Coronary artery (tissue), 2 donors: ENCODE measurements at regions not wholly inside any gene's neighbourhood (a gene's known extent, or its start where the extent isn't known, plus 50 kb on each side); places are given as distances from the start of the nearest gene placed in this dataset.

Experiments
- DNase-seq: peaks from one replicate; pipeline ENCODE4 v3.0.0-alpha.2; 2017; ENCODE audit warnings: low spot score
- H3K27ac ChIP-seq, 2 donors: fragments of 200-600 bp; sonication (generic); one replicate each; pipeline ENCODE4 v1.5.1; 2016 to 2019
- H3K4me3 ChIP-seq: fragments of 200-600 bp; sonication (generic); 2 replicates; pipeline ENCODE4 v1.5.1; 2016; ENCODE audit warnings: mild to moderate bottlenecking, moderate library complexity
- TF ChIP-seq, protein P1 (sequence below): fragments of 200-600 bp; sonication (generic); IDR thresholded peaks from one replicate; pipeline ENCODE4 v1.5.1; 2019; ENCODE audit warnings: antibody characterized with exemption

DNA sequence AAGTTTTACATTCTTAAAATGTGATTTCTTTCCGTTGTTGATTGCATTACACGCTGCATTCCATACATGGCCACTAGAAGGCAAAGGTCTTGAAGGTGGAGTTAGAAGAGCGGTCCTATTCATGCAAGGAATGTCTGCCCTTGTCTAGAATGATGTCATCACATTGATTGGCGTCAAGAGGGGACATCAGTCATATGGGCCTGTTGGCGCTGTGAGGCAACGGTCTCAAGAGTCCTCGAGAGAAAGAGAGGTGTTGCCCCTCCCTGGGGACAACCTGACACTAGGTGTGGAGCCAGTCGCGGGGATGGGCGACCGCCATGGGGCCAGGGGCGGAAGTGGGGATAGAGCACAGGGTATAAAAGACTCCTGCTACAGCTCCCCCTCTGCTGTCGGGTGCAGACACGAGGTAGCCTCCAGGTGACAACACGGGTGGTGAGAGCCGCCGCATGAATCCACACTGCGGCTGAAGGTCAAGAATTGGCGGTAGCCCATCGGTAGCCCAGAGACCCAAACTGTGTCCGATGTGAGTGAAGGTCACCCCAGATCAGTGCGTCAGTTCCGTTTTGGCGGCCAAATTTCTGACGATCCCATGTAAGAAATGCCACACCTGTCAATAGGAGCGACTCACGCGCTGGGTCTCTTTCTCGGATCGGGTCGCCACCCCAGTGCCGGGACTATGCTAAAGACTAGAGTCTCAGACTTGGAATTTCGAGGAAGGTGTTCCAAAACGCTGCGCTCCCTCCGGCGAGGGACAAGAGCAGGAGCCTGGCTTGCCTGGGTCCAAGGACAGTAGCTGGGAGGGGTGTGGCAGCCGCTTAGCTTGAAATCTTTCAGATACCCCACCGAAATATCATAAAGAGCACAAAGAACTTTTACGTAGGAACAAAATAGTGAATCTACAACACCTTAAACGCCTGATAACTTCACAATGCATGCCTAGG, 93.2 kb upstream of the ZNF184 start:
- TF ChIP-seq, protein P1, sequence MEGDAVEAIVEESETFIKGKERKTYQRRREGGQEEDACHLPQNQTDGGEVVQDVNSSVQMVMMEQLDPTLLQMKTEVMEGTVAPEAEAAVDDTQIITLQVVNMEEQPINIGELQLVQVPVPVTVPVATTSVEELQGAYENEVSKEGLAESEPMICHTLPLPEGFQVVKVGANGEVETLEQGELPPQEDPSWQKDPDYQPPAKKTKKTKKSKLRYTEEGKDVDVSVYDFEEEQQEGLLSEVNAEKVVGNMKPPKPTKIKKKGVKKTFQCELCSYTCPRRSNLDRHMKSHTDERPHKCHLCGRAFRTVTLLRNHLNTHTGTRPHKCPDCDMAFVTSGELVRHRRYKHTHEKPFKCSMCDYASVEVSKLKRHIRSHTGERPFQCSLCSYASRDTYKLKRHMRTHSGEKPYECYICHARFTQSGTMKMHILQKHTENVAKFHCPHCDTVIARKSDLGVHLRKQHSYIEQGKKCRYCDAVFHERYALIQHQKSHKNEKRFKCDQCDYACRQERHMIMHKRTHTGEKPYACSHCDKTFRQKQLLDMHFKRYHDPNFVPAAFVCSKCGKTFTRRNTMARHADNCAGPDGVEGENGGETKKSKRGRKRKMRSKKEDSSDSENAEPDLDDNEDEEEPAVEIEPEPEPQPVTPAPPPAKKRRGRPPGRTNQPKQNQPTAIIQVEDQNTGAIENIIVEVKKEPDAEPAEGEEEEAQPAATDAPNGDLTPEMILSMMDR: no peak
- Histone ChIP-seq H3K4me3 (no peak overlapping the region), H3K27ac (no peak overlapping the region)
- DNase-seq: no peak

DNA sequence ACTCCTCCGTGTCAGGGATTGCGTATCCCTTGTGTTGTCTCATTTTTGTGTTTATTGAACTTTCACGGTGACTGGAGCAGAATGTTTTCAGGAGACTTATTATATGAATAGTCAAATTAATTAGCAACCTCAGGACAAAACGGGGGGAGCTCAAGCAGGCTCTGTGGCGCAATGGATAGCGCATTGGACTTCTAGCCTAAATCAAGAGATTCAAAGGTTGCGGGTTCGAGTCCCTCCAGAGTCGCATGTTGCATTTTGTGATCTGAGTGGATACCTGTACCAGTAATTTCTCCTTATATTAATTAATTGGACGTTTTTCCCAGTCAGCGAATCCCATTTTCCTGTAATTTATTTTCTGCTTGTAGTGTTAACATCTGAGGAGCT, 89.1 kb upstream of the ZNF184 start:
- no peak for DNase-seq
- Histone ChIP-seq H3K27ac (no peak overlapping the region), H3K4me3 (no peak overlapping the region)
- TF ChIP-seq, protein P1: no peak

DNA sequence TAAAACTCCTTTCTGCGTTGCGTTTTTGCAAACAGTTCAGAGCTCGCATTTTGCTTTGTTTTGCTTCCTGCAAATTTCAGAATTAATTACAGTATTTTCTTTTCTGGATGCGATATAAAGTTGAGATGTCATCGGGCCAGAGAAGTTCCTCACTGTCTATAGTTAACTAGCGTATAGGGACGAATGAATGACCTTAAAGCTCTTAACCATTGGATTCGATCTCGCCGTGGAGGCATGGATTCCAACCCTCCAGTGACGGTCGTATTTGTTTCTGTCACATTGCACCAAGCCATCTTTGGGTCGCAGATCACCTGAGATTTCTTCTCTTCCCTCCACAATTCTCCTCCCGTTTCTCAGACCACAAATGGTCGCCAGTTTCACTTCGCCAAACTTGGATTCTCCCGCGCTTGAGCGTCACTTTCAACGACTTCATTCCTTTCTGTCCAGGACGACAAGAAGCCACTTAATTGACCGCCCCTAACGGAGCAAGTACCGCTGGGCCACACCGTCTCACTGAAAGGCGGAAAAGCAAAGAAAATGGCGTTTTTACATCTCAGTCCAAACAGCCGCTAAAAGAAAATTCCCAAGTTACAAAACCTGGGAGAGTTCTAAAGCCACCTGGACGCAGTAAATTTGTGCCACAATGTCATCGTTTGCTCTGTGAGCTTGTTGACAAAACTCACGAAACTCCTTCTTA, 85.3 kb upstream of the ZNF184 start:
- no peak overlapping the region for H3K4me3 ChIP-seq
- H3K27ac ChIP-seq: no peak overlapping the region
- DNase-seq: no peak
- TF ChIP-seq, protein P1: no peak

DNA sequence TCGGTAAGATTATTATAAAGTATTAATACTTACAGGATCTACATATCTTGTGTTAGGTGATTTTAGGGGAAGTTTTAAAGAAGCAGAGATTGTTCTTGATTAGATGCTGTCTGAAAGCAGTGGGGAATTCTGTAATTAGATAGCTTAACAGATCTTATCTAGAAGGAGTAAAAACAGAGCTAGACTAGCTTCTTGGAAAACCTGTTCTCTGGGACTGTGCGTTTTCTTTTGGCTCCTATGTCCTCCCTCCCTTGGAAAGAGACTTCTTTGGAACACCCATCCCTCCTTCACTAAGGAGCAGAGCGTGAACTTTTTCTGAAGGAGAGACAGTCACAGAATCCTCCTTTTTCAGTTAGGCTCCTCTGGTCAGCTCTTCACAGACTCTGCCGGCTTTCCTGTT, 83.5 kb upstream of the ZNF184 start:
- TF ChIP-seq, protein P1: no peak
- Histone ChIP-seq H3K4me3 (no peak overlapping the region), H3K27ac (no peak overlapping the region)
- no peak for DNase-seq

DNA sequence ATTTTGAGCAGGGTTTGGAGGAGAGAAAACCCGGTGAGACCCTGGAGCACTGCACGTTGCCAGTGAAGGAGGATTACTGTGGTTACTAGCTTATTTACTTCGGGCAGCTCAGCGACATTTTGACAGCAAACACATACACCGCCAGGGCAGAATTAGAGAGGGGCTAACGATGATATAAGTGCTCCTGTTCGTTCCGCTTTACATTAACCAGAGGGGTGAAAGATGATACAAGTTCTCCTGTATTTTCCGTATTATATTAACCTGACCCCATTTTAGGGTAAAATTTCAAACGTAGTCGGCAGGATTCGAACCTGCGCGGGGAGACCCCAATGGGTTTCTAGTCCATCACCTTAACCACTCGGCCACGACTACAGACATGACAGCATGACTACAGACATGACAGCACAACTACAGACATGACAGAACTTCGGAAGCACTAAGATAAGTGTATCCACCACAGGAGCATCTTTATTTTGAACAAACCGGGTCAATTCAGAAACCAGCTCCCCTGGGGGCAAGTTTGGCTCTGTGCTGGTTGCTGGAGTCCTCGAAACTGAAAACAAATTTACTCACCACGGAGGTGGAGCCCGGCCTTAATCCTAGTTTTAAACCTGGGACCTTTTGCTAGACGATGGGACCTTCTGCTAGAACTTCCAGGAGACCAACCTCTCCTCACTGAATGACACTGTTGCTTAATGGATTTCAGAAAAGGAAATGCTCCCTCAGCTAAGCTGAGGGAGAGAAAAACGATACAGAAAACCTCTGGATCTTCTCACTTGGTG, 80.4 kb upstream of the ZNF184 start:
- no peak for DNase-seq
- Histone ChIP-seq H3K27ac (no peak overlapping the region), H3K4me3 (no peak overlapping the region)
- TF ChIP-seq, protein P1: no peak

DNA sequence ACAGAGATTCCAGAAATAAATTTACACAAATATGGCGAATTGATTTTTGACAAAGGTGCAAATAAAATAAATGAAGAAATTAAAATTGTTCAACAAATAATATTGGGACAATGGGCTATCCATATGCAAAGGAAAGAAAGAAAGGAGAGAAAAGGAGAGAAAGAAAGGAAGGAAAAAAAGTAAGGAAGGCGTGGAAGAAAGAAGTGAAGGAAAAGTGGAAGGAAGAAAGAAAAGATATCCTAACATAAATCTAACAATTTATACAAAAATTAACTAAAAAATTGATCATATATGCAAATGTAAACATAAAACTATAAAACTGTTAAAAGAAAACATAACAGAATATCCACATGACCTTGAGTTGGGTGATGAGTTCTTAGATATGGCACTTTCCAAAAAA, 78.7 kb upstream of the ZNF184 start:
- no peak for DNase-seq
- TF ChIP-seq, protein P1: no peak
- H3K27ac ChIP-seq: no peak overlapping the region
- no peak overlapping the region for H3K4me3 ChIP-seq
